B cell (primary cell): ENCODE measurements at regions not wholly inside any gene's neighbourhood (a gene's known extent, or its start where the extent isn't known, plus 50 kb on each side); places are given as distances from the start of the nearest gene placed in this dataset.

Source experiments
- ATAC-seq: fragments of 200-7000 bp; cut with Tn5 transposase; one replicate; pipeline ENCODE4 v1.10.0; 2021; ENCODE audit warnings: low read depth, mild to moderate bottlenecking, moderate number of reproducible peaks, moderate library complexity
- CTCF ChIA-PET: fragments of 350-600 bp; sonication (Branson Sonifier 250); formaldehyde crosslinking; loops from one replicate; lab custom pipeline; 2021; ENCODE audit warnings: antibody characterized with exemption, inconsistent platforms; lab: Charles Lee
- POLR2A ChIA-PET: fragments of 350-600 bp; sonication (Branson Sonifier 250); formaldehyde crosslinking; loops from one replicate; lab custom pipeline; 2021; ENCODE audit warnings: antibody characterized with exemption; lab: Charles Lee
- DNase-seq: peaks from one replicate; pipeline ENCODE4 v3.0.0; 2013
- H2AFZ ChIP-seq: 2 replicates; pipeline ENCODE4 v1.6.1; 2012; ENCODE audit warnings: mild to moderate bottlenecking, low read depth, low read length; ENCODE audit not compliant: insufficient read depth, poor library complexity, severe bottlenecking
- H3K27ac ChIP-seq, 2 donors: 1 replicate in 1 of 2; 2 replicates in 1 of 2; pipeline ENCODE4 v1.5.1; 2012 to 2013; ENCODE audit warnings: low read length in 2 of 2, mild to moderate bottlenecking in 2 of 2, moderate library complexity in 1 of 2
- H3K27me3 ChIP-seq, 4 experiments: fragments of 200-600 bp in 1 of 4; sonication (generic) in 1 of 4; replicated peaks in 1 of 4; 1 replicate in 2 of 4; 2 replicates in 2 of 4; pipeline versions ENCODE4 v1.6.1 to v1.7.0; 2013 to 2016; ENCODE audit warnings: low read length in 3 of 4, mild to moderate bottlenecking in 2 of 4, mixed read lengths in 1 of 4, moderate library complexity in 1 of 4; ENCODE audit not compliant: insufficient read depth in 4 of 4, control insufficient read depth in 3 of 4; ENCODE audit errors: control extremely low read depth in 1 of 4
- H3K36me3 ChIP-seq, 2 experiments: replicated peaks in 1 of 2; 1 replicate in 1 of 2; 2 replicates in 1 of 2; pipeline versions ENCODE4 v1.6.1 to v1.7.1; 2013; ENCODE audit warnings: low read length in 1 of 2; ENCODE audit not compliant: insufficient read depth in 2 of 2, control insufficient read depth in 1 of 2; ENCODE audit errors: control extremely low read depth in 1 of 2, extremely low read depth in 1 of 2
- H3K4me1 ChIP-seq, 2 donors: fragments of 200-600 bp in 1 of 2; sonication (generic) in 1 of 2; 1 replicate in 1 of 2; 2 replicates in 1 of 2; pipeline versions ENCODE4 v1.5.1 to v1.6.1; 2013 to 2017; ENCODE audit warnings: low read length in 2 of 2; ENCODE audit not compliant: control insufficient read depth in 2 of 2, insufficient read depth in 2 of 2
- H3K4me2 ChIP-seq: replicated peaks from 2 replicates; pipeline ENCODE3; 2012; ENCODE audit warnings: mild to moderate bottlenecking, low read depth, low read length; ENCODE audit not compliant: poor library complexity, severe bottlenecking
- H3K4me3 ChIP-seq, 5 experiments: fragments of 200-600 bp in 1 of 5; sonication (generic) in 1 of 5; 1 replicate in 3 of 5; 2 replicates in 2 of 5; pipeline versions ENCODE4 v1.5.1 to v1.7.0; 2011 to 2016; ENCODE audit warnings: low read length in 4 of 5, mild to moderate bottlenecking in 4 of 5, low read depth in 2 of 5, control low read depth in 1 of 5, moderate library complexity in 1 of 5; ENCODE audit not compliant: insufficient read depth in 1 of 5; ENCODE audit errors: control extremely low read depth in 1 of 5, extremely low read depth in 1 of 5
- H3K79me2 ChIP-seq: fragments of 200-600 bp; sonication (generic); one replicate; pipeline ENCODE4 v1.6.0; 2016; ENCODE audit warnings: low read length; ENCODE audit not compliant: control insufficient read depth, insufficient read depth
- H3K9ac ChIP-seq: fragments of 200-600 bp; sonication (generic); 2 replicates; pipeline ENCODE4 v1.6.1; 2017; ENCODE audit warnings: mild to moderate bottlenecking, low read length, moderate library complexity
- H3K9me3 ChIP-seq, 3 donors: one replicate each; pipeline versions ENCODE4 v1.6.1 to v1.7.1; 2013; ENCODE audit warnings: low read length in 2 of 3; ENCODE audit not compliant: control insufficient read depth in 2 of 3, insufficient read depth in 1 of 3; ENCODE audit errors: control extremely low read depth in 1 of 3
- H4K20me1 ChIP-seq: 2 replicates; pipeline ENCODE4 v1.6.0; 2012; ENCODE audit warnings: mild to moderate bottlenecking, low read length; ENCODE audit not compliant: insufficient read depth, control insufficient read depth, poor library complexity, severe bottlenecking
- H3K27ac Mint-ChIP-seq: one replicate; pipeline ENCODE4 v1.8.0; 2021; ENCODE audit warnings: mixed read lengths
- H3K27me3 Mint-ChIP-seq: one replicate; pipeline ENCODE4 v1.8.0; 2021; ENCODE audit warnings: mixed read lengths
- H3K4me1 Mint-ChIP-seq: one replicate; pipeline ENCODE4 v1.8.0; 2021; ENCODE audit warnings: mixed read lengths
- H3K4me3 Mint-ChIP-seq: one replicate; pipeline ENCODE4 v1.8.0; 2021; ENCODE audit warnings: mixed read lengths
- H3K9me3 Mint-ChIP-seq: one replicate; pipeline ENCODE4 v1.8.0; 2022; ENCODE audit warnings: mixed read lengths; ENCODE audit not compliant: insufficient read depth
- CTCF ChIP-seq: fragments of 200-600 bp; IDR thresholded peaks from one replicate; pipeline ENCODE4 v1.8.0; 2022; ENCODE audit warnings: antibody characterized with exemption, mild to moderate bottlenecking
- EZH2 ChIP-seq: IDR thresholded peaks from 2 replicates; pipeline ENCODE4 v1.6.1; 2012; ENCODE audit warnings: borderline replicate concordance, low read depth, mild to moderate bottlenecking, moderate library complexity, low read length; ENCODE audit not compliant: insufficient read depth, poor library complexity, severe bottlenecking
- WGBS: methylation state at CpG from one replicate; pipeline ENCODE4 v1.1.5; 2013; ENCODE audit warnings: missing lambda C conversion rate; ENCODE audit not compliant: insufficient coverage; 5-methylcytosine and 5-hydroxymethylcytosine counted together
- intact Hi-C: fragments of 100-400 bp; cut with micrococcal nuclease; formaldehyde crosslinking; loops from one replicate; pipeline ENCODE4 v1.10.0; 2022

GRCh38 chr5:6086871-6087270 is 291.5 kb downstream of the MED10 start:
- Mint-ChIP-seq H3K4me3 (no peak overlapping the region), H3K27ac (no peak overlapping the region), H3K9me3 (no peaks in the 10 kb centered on the region), H3K4me1 (no peaks in the 10 kb centered on the region), H3K27me3 (no peaks in the 10 kb centered on the region)
- ATAC-seq (no peak), DNase-seq (no peak)
- Histone ChIP-seq H3K79me2 (no peaks in the 10 kb centered on the region), H3K9me3 (no peaks in the 10 kb centered on the region), H3K4me2 (no peak overlapping the region), H2AFZ (no peak overlapping the region), H4K20me1 (no peaks in the 10 kb centered on the region), H3K4me3 (no peak overlapping the region), H3K27ac (no peak overlapping the region), H3K36me3 (no peaks in the 10 kb centered on the region), H3K27me3 (no peaks in the 10 kb centered on the region), H3K9ac (no peak overlapping the region), H3K4me1 (no peaks in the 10 kb centered on the region)
- TF ChIP-seq EZH2: no peak
- TF ChIP-seq CTCF: no peak
- WGBS: 92% methylated on average over 3 of the region's 4 CpGs
- intact Hi-C loops: no loop called here
- ChIA-PET CTCF (no interaction called here), POLR2A (no interaction called here)

- no peaks in the 10 kb centered on the region for H3K79me2 ChIP-seq
- no peak for TF ChIP-seq CTCF
- no peak for TF ChIP-seq EZH2
- no peak overlapping the region for H3K9ac ChIP-seq
- ATAC-seq: no peak
- no peaks in the 10 kb centered on the region for H3K9me3 ChIP-seq
- H3K27ac ChIP-seq: no peak overlapping the region
- ChIA-PET POLR2A (no interaction called here), CTCF (no interaction called here)
- no peaks in the 10 kb centered on the region for H3K36me3 ChIP-seq
- no peaks in the 10 kb centered on the region for H3K4me1 ChIP-seq
- no peak overlapping the region for H3K4me3 Mint-ChIP-seq
- 100% methylated on average over 3 of the region's 9 CpGs for WGBS
- H3K27me3 Mint-ChIP-seq: no peaks in the 10 kb centered on the region
- no peaks in the 10 kb centered on the region for H3K4me1 Mint-ChIP-seq
- H3K4me2 ChIP-seq: no peak overlapping the region
- no peak overlapping the region for H3K4me3 ChIP-seq
- H3K27me3 ChIP-seq: no peaks in the 10 kb centered on the region
- intact Hi-C loops: no loop called here
- no peak overlapping the region for H2AFZ ChIP-seq
- no peak overlapping the region for H3K27ac Mint-ChIP-seq
- H3K9me3 Mint-ChIP-seq: peaks cover 2% of the 10 kb centered on the region
- no peaks in the 10 kb centered on the region for H4K20me1 ChIP-seq
- no peak for DNase-seq
Measured at GRCh38 chr5:6085341-6085860, 292.9 kb downstream of the MED10 start.
